AG09309 (cell line): ENCODE measurements at regions not wholly inside any gene's neighbourhood (a gene's known extent, or its start where the extent isn't known, plus 50 kb on each side); places are given as distances from the start of the nearest gene placed in this dataset.

Source experiments
- DNase-seq: peaks from one replicate; pipeline ENCODE4 v3.0.0-alpha.2; 2010; ENCODE audit warnings: low read depth
- H3K4me3 ChIP-seq: 2 replicates; pipeline ENCODE4 v1.5.1; 2011; ENCODE audit warnings: mild to moderate bottlenecking, low read depth, low read length, moderate library complexity; ENCODE audit not compliant: control insufficient read depth
- CTCF ChIP-seq: IDR thresholded peaks from 2 replicates; pipeline ENCODE4 v1.5.1; 2011; ENCODE audit warnings: mild to moderate bottlenecking, low read depth, low read length, inconsistent platforms; ENCODE audit not compliant: insufficient read depth, control insufficient read depth; ENCODE audit errors: missing control alignments

GRCh38 chr16:5500526-5500925, 402.9 kb upstream of the EEF2KMT start:
- H3K4me3 ChIP-seq = no peak overlapping the region
- no peak for TF ChIP-seq CTCF
- DNase-seq = no peak

GRCh38 chr16:5498562-5498961, 401.0 kb upstream of the EEF2KMT start:
- DNase-seq = no peak
- TF ChIP-seq CTCF = no peak
- H3K4me3 ChIP-seq = no peak overlapping the region

GRCh38 chr16:5496013-5496412, 398.4 kb upstream of the EEF2KMT start:
- H3K4me3 ChIP-seq = no peak overlapping the region
- no peak for DNase-seq
- TF ChIP-seq CTCF = no peak

- no peak for DNase-seq
Measured at GRCh38 chr16:5490499-5490898, 392.9 kb upstream of the EEF2KMT start.

GRCh38 chr16:5488581-5488980, 391.0 kb upstream of the EEF2KMT start:
- no peak for TF ChIP-seq CTCF
- no peak for DNase-seq
- no peak overlapping the region for H3K4me3 ChIP-seq

More at GRCh38 chr16:5490499-5490898, 392.9 kb upstream of the EEF2KMT start:
- TF ChIP-seq CTCF = peak; percentile 17
- H3K4me3 ChIP-seq = no peak overlapping the region

GRCh38 chr16:5487728-5488127, 390.1 kb upstream of the EEF2KMT start:
- no peak for DNase-seq
- TF ChIP-seq CTCF = no peak
- H3K4me3 ChIP-seq = no peak overlapping the region

- no peak for DNase-seq
- no peak overlapping the region for H3K4me3 ChIP-seq
- no peak for TF ChIP-seq CTCF
Measured at GRCh38 chr16:5482256-5482655, 384.7 kb upstream of the EEF2KMT start.
